ENCODE measurements at regions not wholly inside any gene's neighbourhood (a gene's known extent, or its start where the extent isn't known, plus 50 kb on each side); places are given as distances from the start of the nearest gene placed in this dataset.
"Not testable (repeated sequence)": the region's sequence is repeated elsewhere in the genome, so short reads cannot be mapped to it uniquely, and the experiment has no call there.

- DNase-seq: no peak
Observed at GRCh38 chr13:87376081-87376480, 295.1 kb upstream of the SLITRK5 start.

- DNase-seq: no peak
Observed at GRCh38 chr13:87384099-87384498, 287.1 kb upstream of the SLITRK5 start.

- DNase-seq: no peak
Observed at GRCh38 chr13:87393358-87393757, 277.8 kb upstream of the SLITRK5 start.

- no peak for DNase-seq
Observed at GRCh38 chr13:87398047-87398446, 273.1 kb upstream of the SLITRK5 start.

GRCh38 chr13:87403748-87404432 is 267.3 kb upstream of the SLITRK5 start:
- no peak for DNase-seq

GRCh38 chr13:87426742-87427141 is 244.4 kb upstream of the SLITRK5 start:
- DNase-seq: no peak

GRCh38 chr13:87444135-87444534 is 227.0 kb upstream of the SLITRK5 start:
- DNase-seq: no peak

GRCh38 chr13:87452281-87452680 is 218.9 kb upstream of the SLITRK5 start:
- no peak for DNase-seq

- DNase-seq: no peak
Observed at GRCh38 chr13:87453244-87453643, 217.9 kb upstream of the SLITRK5 start.

GRCh38 chr13:87459419-87459818 is 211.8 kb upstream of the SLITRK5 start:
- DNase-seq: no peak

- DNase-seq: no peak
Observed at GRCh38 chr13:87497426-87497825, 173.7 kb upstream of the SLITRK5 start.

- DNase-seq: no peak
Observed at GRCh38 chr13:87498681-87499080, 172.5 kb upstream of the SLITRK5 start.

- no peak for DNase-seq
Observed at GRCh38 chr13:87524775-87525174, 146.4 kb upstream of the SLITRK5 start.

- DNase-seq: no peak
Observed at GRCh38 chr13:87533776-87534175, 137.4 kb upstream of the SLITRK5 start.

GRCh38 chr13:87535911-87536310 is 135.3 kb upstream of the SLITRK5 start:
- DNase-seq: no peak

- DNase-seq: peak; percentile 90
Observed at GRCh38 chr13:87536499-87536898, 134.7 kb upstream of the SLITRK5 start.

GRCh38 chr13:87536899-87537298 is 134.3 kb upstream of the SLITRK5 start:
- DNase-seq: peak; percentile 59

- no peak for DNase-seq
Observed at GRCh38 chr13:87537951-87538350, 133.2 kb upstream of the SLITRK5 start.

- DNase-seq: peak; percentile 22
Observed at GRCh38 chr13:87538366-87539052, 132.7 kb upstream of the SLITRK5 start.

- DNase-seq: no peak
Observed at GRCh38 chr13:87553142-87553541, 118.0 kb upstream of the SLITRK5 start.

GRCh38 chr13:87554045-87554444 is 117.1 kb upstream of the SLITRK5 start:
- DNase-seq: no peak

- DNase-seq: no peak
Observed at GRCh38 chr13:87557788-87558187, 113.4 kb upstream of the SLITRK5 start.

GRCh38 chr13:87561580-87561979 is 109.6 kb upstream of the SLITRK5 start:
- not testable (repeated sequence) for DNase-seq

GRCh38 chr13:87570669-87571068 is 100.5 kb upstream of the SLITRK5 start:
- no peak for DNase-seq

GRCh38 chr13:87582399-87582798 is 88.8 kb upstream of the SLITRK5 start:
- no peak for DNase-seq

Data from MV-4-11 (cell line).